Activated CD4-positive, alpha-beta memory T cell treated with anti-CD3 and anti-CD28 coated beads for 36 hours (primary cell): ENCODE measurements at regions not wholly inside any gene's neighbourhood (a gene's known extent, or its start where the extent isn't known, plus 50 kb on each side); places are given as distances from the start of the nearest gene placed in this dataset.
"Not testable (repeated sequence)": the region's sequence is repeated elsewhere in the genome, so short reads cannot be mapped to it uniquely, and the experiment has no call there.

Experiments used
- CTCF ChIA-PET: fragments of 350-600 bp; sonication (Branson Sonifier 250); formaldehyde crosslinking; loops from one replicate; lab custom pipeline; 2021; ENCODE audit warnings: antibody characterized with exemption, inconsistent platforms; lab: Charles Lee
- POLR2A ChIA-PET: fragments of 350-600 bp; sonication (Branson Sonifier 250); formaldehyde crosslinking; loops from one replicate; lab custom pipeline; 2021; ENCODE audit warnings: antibody characterized with exemption; lab: Charles Lee
- DNase-seq: peaks from one replicate; pipeline ENCODE4 v3.0.0-alpha.2; 2020
- H3K27ac Mint-ChIP-seq: one replicate; pipeline ENCODE4 v1.8.0; 2021; ENCODE audit warnings: mixed read lengths
- H3K27me3 Mint-ChIP-seq: one replicate; pipeline ENCODE4 v1.8.0; 2021; ENCODE audit warnings: mixed read lengths
- H3K36me3 Mint-ChIP-seq: one replicate; pipeline ENCODE4 v1.8.0; 2021; ENCODE audit warnings: mixed read lengths
- H3K4me1 Mint-ChIP-seq: one replicate; pipeline ENCODE4 v1.8.0; 2021; ENCODE audit warnings: low read depth, mixed read lengths
- H3K4me3 Mint-ChIP-seq: one replicate; pipeline ENCODE4 v1.8.0; 2021; ENCODE audit warnings: mild to moderate bottlenecking, mixed read lengths
- H3K9me3 Mint-ChIP-seq: one replicate; pipeline ENCODE4 v1.8.0; 2021; ENCODE audit warnings: mixed read lengths
- intact Hi-C: fragments of 100-400 bp; cut with micrococcal nuclease; formaldehyde crosslinking; loops from one replicate; pipeline ENCODE4 v1.15.1; 2023

GRCh38 chr7:17415955-17416354, 117.5 kb downstream of the AHR start:
- Mint-ChIP-seq H3K4me3 (no peak overlapping the region), H3K27ac (no peak overlapping the region), H3K4me1 (no peaks in the 10 kb centered on the region), H3K36me3 (no peaks in the 10 kb centered on the region), H3K9me3 (no peaks in the 10 kb centered on the region), H3K27me3 (no peaks in the 10 kb centered on the region)
- ChIA-PET CTCF (no interaction called here), POLR2A (no interaction called here)
- intact Hi-C loops = no loop called here
- no peak for DNase-seq

GRCh38 chr7:17420308-17421015, 122.0 kb downstream of the AHR start:
- H3K9me3 Mint-ChIP-seq, H3K27me3 Mint-ChIP-seq, POLR2A ChIA-PET, H3K36me3 Mint-ChIP-seq, H3K4me1 Mint-ChIP-seq, CTCF ChIA-PET, H3K27ac Mint-ChIP-seq, intact Hi-C loops, H3K4me3 Mint-ChIP-seq, DNase-seq: not testable (repeated sequence)

- ChIA-PET CTCF (no interaction called here), POLR2A (no interaction called here)
- Mint-ChIP-seq H3K27me3 (peaks cover 4% of the 10 kb centered on the region), H3K4me1 (no peaks in the 10 kb centered on the region), H3K27ac (no peak overlapping the region), H3K36me3 (no peaks in the 10 kb centered on the region), H3K4me3 (no peak overlapping the region), H3K9me3 (peaks cover 4% of the 10 kb centered on the region)
- intact Hi-C loops = no loop called here
- DNase-seq = no peak
These were observed 123.5 kb downstream of the AHR start for GRCh38 chr7:17421941-17422340.

GRCh38 chr7:17422966-17423365, 124.5 kb downstream of the AHR start:
- H3K4me1 Mint-ChIP-seq = no peaks in the 10 kb centered on the region
- no peak for DNase-seq

GRCh38 chr7:17427924-17428323, 129.5 kb downstream of the AHR start:
- Mint-ChIP-seq H3K4me3 (no peak overlapping the region), H3K36me3 (no peaks in the 10 kb centered on the region), H3K27ac (no peak overlapping the region), H3K4me1 (no peaks in the 10 kb centered on the region), H3K27me3 (peaks cover 15% of the 10 kb centered on the region), H3K9me3 (peaks cover 20% of the 10 kb centered on the region)
- intact Hi-C loops = no loop called here
- POLR2A ChIA-PET = no interaction called here
- DNase-seq = no peak
- CTCF ChIA-PET = no interaction called here

More at GRCh38 chr7:17422966-17423365, 124.5 kb downstream of the AHR start:
- ChIA-PET POLR2A (no interaction called here), CTCF (no interaction called here)
- no peaks in the 10 kb centered on the region for H3K36me3 Mint-ChIP-seq
- intact Hi-C loops = no loop called here
- H3K4me3 Mint-ChIP-seq = no peak overlapping the region
- H3K9me3 Mint-ChIP-seq = peaks cover 8% of the 10 kb centered on the region
- no peak overlapping the region for H3K27ac Mint-ChIP-seq
- H3K27me3 Mint-ChIP-seq = peaks cover 5% of the 10 kb centered on the region

GRCh38 chr7:17429579-17429978, 131.1 kb downstream of the AHR start:
- intact Hi-C loops = no loop called here
- peaks cover 20% of the 10 kb centered on the region for H3K27me3 Mint-ChIP-seq
- peaks cover 20% of the 10 kb centered on the region for H3K9me3 Mint-ChIP-seq
- H3K4me1 Mint-ChIP-seq = no peaks in the 10 kb centered on the region
- H3K36me3 Mint-ChIP-seq = no peaks in the 10 kb centered on the region
- POLR2A ChIA-PET = no interaction called here
- H3K4me3 Mint-ChIP-seq = no peak overlapping the region
- CTCF ChIA-PET = interaction anchor here (1.1 kb wide), 1 partner anchor 448 kb away, joined by 3 read pairs; no protein-coding TSS in a partner anchor
- H3K27ac Mint-ChIP-seq = no peak overlapping the region
- DNase-seq = no peak

GRCh38 chr7:17432793-17433192, 134.3 kb downstream of the AHR start:
- Mint-ChIP-seq H3K36me3 (no peaks in the 10 kb centered on the region), H3K4me1 (no peaks in the 10 kb centered on the region), H3K27ac (no peak overlapping the region), H3K27me3 (peaks cover 19% of the 10 kb centered on the region), H3K4me3 (no peak overlapping the region), H3K9me3 (peaks cover 14% of the 10 kb centered on the region)
- intact Hi-C loops = no loop called here
- DNase-seq = no peak
- ChIA-PET CTCF (no interaction called here), POLR2A (no interaction called here)

- ChIA-PET CTCF (no interaction called here), POLR2A (no interaction called here)
- H3K36me3 Mint-ChIP-seq = no peaks in the 10 kb centered on the region
- no peak for DNase-seq
- H3K4me1 Mint-ChIP-seq = peaks cover 11% of the 10 kb centered on the region
- H3K4me3 Mint-ChIP-seq = no peak overlapping the region
- peaks cover 15% of the 10 kb centered on the region for H3K27me3 Mint-ChIP-seq
- no peak overlapping the region for H3K27ac Mint-ChIP-seq
- intact Hi-C loops = no loop called here
- H3K9me3 Mint-ChIP-seq = peaks cover under 1% of the 10 kb centered on the region
These were observed 135.7 kb downstream of the AHR start for GRCh38 chr7:17434191-17434590.

- H3K27me3 Mint-ChIP-seq = peaks cover 14% of the 10 kb centered on the region
- ChIA-PET CTCF (no interaction called here), POLR2A (no interaction called here)
- intact Hi-C loops = no loop called here
- H3K27ac Mint-ChIP-seq = no peak overlapping the region
- H3K9me3 Mint-ChIP-seq = peaks cover 6% of the 10 kb centered on the region
- no peak overlapping the region for H3K4me3 Mint-ChIP-seq
- peaks cover 15% of the 10 kb centered on the region for H3K4me1 Mint-ChIP-seq
- no peak for DNase-seq
- no peaks in the 10 kb centered on the region for H3K36me3 Mint-ChIP-seq
These were observed 136.6 kb downstream of the AHR start for GRCh38 chr7:17434841-17435692.

- no peak overlapping the region for H3K4me3 Mint-ChIP-seq
- peaks cover 16% of the 10 kb centered on the region for H3K9me3 Mint-ChIP-seq
- intact Hi-C loops = no loop called here
- no peak for DNase-seq
- H3K4me1 Mint-ChIP-seq = peaks cover 19% of the 10 kb centered on the region
- ChIA-PET POLR2A (no interaction called here), CTCF (no interaction called here)
- peaks cover 7% of the 10 kb centered on the region for H3K36me3 Mint-ChIP-seq
- peaks cover 10% of the 10 kb centered on the region for H3K27me3 Mint-ChIP-seq
- H3K27ac Mint-ChIP-seq = no peak overlapping the region
These were observed 137.7 kb downstream of the AHR start for GRCh38 chr7:17436126-17436525.

- ChIA-PET POLR2A (no interaction called here), CTCF (no interaction called here)
- no peak for DNase-seq
- intact Hi-C loops = no loop called here
- no peak overlapping the region for H3K27ac Mint-ChIP-seq
- no peak overlapping the region for H3K4me3 Mint-ChIP-seq
- peaks cover 8% of the 10 kb centered on the region for H3K27me3 Mint-ChIP-seq
- H3K36me3 Mint-ChIP-seq = peaks cover 8% of the 10 kb centered on the region
- peaks cover 21% of the 10 kb centered on the region for H3K4me1 Mint-ChIP-seq
- H3K9me3 Mint-ChIP-seq = peaks cover 21% of the 10 kb centered on the region
These were observed 139.1 kb downstream of the AHR start for GRCh38 chr7:17437586-17437985.

- Mint-ChIP-seq H3K9me3 (peaks cover 21% of the 10 kb centered on the region), H3K4me1 (peaks cover 21% of the 10 kb centered on the region)
- DNase-seq, H3K27ac Mint-ChIP-seq, H3K4me3 Mint-ChIP-seq, H3K27me3 Mint-ChIP-seq, CTCF ChIA-PET, H3K36me3 Mint-ChIP-seq, POLR2A ChIA-PET: not testable (repeated sequence)
- intact Hi-C loops = loop anchor here (10.0 kb wide), 1 partner anchor 85 kb away; no protein-coding TSS in a partner anchor
These were observed 141.8 kb downstream of the AHR start for GRCh38 chr7:17440025-17440784.
